GM19043 (cell line): ENCODE measurements at regions not wholly inside any gene's neighbourhood (a gene's known extent, or its start where the extent isn't known, plus 50 kb on each side); places are given as distances from the start of the nearest gene placed in this dataset.
"Not testable (repeated sequence)": the region's sequence is repeated elsewhere in the genome, so short reads cannot be mapped to it uniquely, and the experiment has no call there.

Experiments
- ATAC-seq: cut with Tn5 transposase; IDR thresholded peaks from one replicate; pipeline ENCODE4 v1.9.1; 2021; ENCODE audit warnings: low read depth; ENCODE audit not compliant: unreplicated experiment

GRCh38 chr7:131941291-131941690 lies 384.9 kb upstream of the PODXL start:
- ATAC-seq = no peak

GRCh38 chr7:131940621-131941165 lies 384.3 kb upstream of the PODXL start:
- no peak for ATAC-seq

GRCh38 chr7:131938788-131939187 lies 382.4 kb upstream of the PODXL start:
- ATAC-seq = not testable (repeated sequence)

- no peak for ATAC-seq
These were observed 381.4 kb upstream of the PODXL start for GRCh38 chr7:131937868-131938267.

- no peak for ATAC-seq
These were observed 378.8 kb upstream of the PODXL start for GRCh38 chr7:131935180-131935579.

- no peak for ATAC-seq
These were observed 378.0 kb upstream of the PODXL start for GRCh38 chr7:131934452-131934851.

GRCh38 chr7:131933751-131934289 lies 377.4 kb upstream of the PODXL start:
- ATAC-seq = no peak

- not testable (repeated sequence) for ATAC-seq
These were observed 376.8 kb upstream of the PODXL start for GRCh38 chr7:131933219-131933618.

GRCh38 chr7:131932271-131932670 lies 375.8 kb upstream of the PODXL start:
- no peak for ATAC-seq

GRCh38 chr7:131931370-131931769 lies 374.9 kb upstream of the PODXL start:
- no peak for ATAC-seq

- no peak for ATAC-seq
These were observed 373.2 kb upstream of the PODXL start for GRCh38 chr7:131929632-131930031.

- no peak for ATAC-seq
These were observed 371.5 kb upstream of the PODXL start for GRCh38 chr7:131927770-131928423.

GRCh38 chr7:131925636-131926035 lies 369.2 kb upstream of the PODXL start:
- no peak for ATAC-seq

- ATAC-seq = no peak
These were observed 368.4 kb upstream of the PODXL start for GRCh38 chr7:131924857-131925256.

- ATAC-seq = not testable (repeated sequence)
These were observed 366.5 kb upstream of the PODXL start for GRCh38 chr7:131922948-131923347.

- ATAC-seq = no peak
These were observed 364.6 kb upstream of the PODXL start for GRCh38 chr7:131921016-131921415.

GRCh38 chr7:131919920-131920709 lies 363.7 kb upstream of the PODXL start:
- no peak for ATAC-seq

GRCh38 chr7:131911112-131911511 lies 354.7 kb upstream of the PODXL start:
- ATAC-seq = no peak

GRCh38 chr7:131909151-131909768 lies 352.8 kb upstream of the PODXL start:
- ATAC-seq = no peak

GRCh38 chr7:131908714-131909113 lies 352.3 kb upstream of the PODXL start:
- ATAC-seq = no peak

GRCh38 chr7:131905471-131905973 lies 349.1 kb upstream of the PODXL start:
- ATAC-seq = no peak
